ENCODE measurements at regions not wholly inside any gene's neighbourhood (a gene's known extent, or its start where the extent isn't known, plus 50 kb on each side); places are given as distances from the start of the nearest gene placed in this dataset.

DNA sequence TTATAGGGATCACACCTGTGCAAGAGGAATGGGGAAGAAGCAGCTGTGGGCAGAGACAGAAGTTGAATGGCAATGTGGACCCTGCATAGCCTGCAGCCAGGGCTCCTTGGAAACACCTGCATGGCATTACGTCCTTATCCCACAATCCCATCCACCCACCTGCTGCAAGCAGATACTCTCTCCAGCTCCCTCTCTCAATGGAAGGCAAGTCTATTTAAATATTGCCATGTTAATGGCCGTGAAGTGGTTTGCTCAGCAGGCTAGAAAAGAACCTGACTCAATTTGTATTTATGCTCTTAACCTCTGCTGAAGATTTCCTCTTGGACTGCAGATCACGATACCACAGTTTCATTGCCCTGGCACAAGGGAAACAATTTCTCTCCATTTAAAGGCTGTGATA lies 417.0 kb downstream of the TYW1 start:
- Histone ChIP-seq H3K9me3 (ENCODE audit: control insufficient read depth, insufficient read depth, low read length) (peaks cover 10% of the 10 kb centered on the region), H3K4me1 (ENCODE audit: control insufficient read depth, insufficient read depth, low read length) (no peaks in the 10 kb centered on the region)
- no peak for DNase-seq (ENCODE audit: low read depth, low spot score)

DNA sequence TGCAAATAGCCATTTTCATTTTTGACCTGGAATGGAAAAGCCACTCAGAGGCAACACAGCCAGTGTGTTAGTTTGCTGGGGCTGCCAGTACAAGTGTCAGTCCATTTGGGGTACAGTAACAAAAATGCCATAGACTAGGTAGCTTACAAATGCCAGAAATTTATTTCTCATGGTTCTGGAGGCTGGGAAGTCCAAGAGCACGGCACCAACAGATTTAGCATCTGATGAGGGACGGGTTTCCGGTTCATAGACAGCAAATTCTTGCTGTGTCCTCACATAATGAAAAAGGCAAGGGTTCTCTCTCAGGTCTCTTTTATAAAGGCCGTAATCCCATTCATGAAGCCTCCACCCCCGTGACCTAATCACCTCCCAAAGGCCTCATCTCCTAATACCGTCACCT lies 418.2 kb downstream of the TYW1 start:
- DNase-seq (ENCODE audit: low read depth, low spot score) = no peak
- Histone ChIP-seq H3K27me3 (ENCODE audit: control insufficient read depth, insufficient read depth, low read length) (no peaks in the 10 kb centered on the region), H3K27ac (ENCODE audit: low read length) (no peak overlapping the region), H3K4me3 (ENCODE audit: low read length) (no peak overlapping the region), H3K36me3 (ENCODE audit: control insufficient read depth, insufficient read depth, low read length) (no peaks in the 10 kb centered on the region), H3K4me1 (ENCODE audit: control insufficient read depth, insufficient read depth, low read length) (no peaks in the 10 kb centered on the region), H3K9me3 (ENCODE audit: control insufficient read depth, insufficient read depth, low read length) (peaks cover 8% of the 10 kb centered on the region)
- WGBS (ENCODE audit: insufficient coverage, insufficient read length) = no CpG with 5 or more reads among the region's 6 CpGs

More for the DNA sequence above, 417.0 kb downstream of the TYW1 start:
- WGBS (ENCODE audit: insufficient coverage, insufficient read length) = no CpG with 5 or more reads among the region's 3 CpGs
- no peaks in the 10 kb centered on the region for H3K27me3 ChIP-seq (ENCODE audit: control insufficient read depth, insufficient read depth, low read length)
- no peak overlapping the region for H3K27ac ChIP-seq (ENCODE audit: low read length)
- no peak overlapping the region for H3K4me3 ChIP-seq (ENCODE audit: low read length)
- no peaks in the 10 kb centered on the region for H3K36me3 ChIP-seq (ENCODE audit: control insufficient read depth, insufficient read depth, low read length)

DNA sequence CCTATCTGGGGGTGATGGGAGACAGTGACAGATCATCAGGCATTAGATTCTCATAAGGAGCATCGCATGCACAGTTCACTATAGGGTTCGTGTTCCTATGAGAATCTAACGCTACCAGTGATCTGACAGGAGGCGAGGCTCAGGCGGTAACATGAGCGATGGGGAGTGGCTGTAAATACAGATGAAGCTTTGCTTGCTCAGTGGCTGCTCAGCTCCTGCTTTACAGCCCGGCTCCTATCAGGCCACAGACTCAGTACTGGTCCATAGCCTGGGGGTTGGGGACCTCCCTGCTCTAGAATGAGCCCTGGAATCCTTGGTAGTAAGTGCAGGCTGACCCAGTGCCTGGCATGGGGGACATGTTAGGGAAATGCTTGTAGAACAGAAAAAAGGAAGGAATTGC lies 426.0 kb downstream of the TYW1 start:
- H3K4me3 ChIP-seq (ENCODE audit: low read length) = no peak overlapping the region
- no peaks in the 10 kb centered on the region for H3K36me3 ChIP-seq (ENCODE audit: control insufficient read depth, insufficient read depth, low read length)
- DNase-seq (ENCODE audit: low read depth, low spot score) = no peak
- H3K4me1 ChIP-seq (ENCODE audit: control insufficient read depth, insufficient read depth, low read length) = no peaks in the 10 kb centered on the region
- no CpG with 5 or more reads among the region's 7 CpGs for WGBS (ENCODE audit: insufficient coverage, insufficient read length)
- H3K27me3 ChIP-seq (ENCODE audit: control insufficient read depth, insufficient read depth, low read length) = no peaks in the 10 kb centered on the region
- H3K9me3 ChIP-seq (ENCODE audit: control insufficient read depth, insufficient read depth, low read length) = peaks cover 6% of the 10 kb centered on the region
- no peak overlapping the region for H3K27ac ChIP-seq (ENCODE audit: low read length)

DNA sequence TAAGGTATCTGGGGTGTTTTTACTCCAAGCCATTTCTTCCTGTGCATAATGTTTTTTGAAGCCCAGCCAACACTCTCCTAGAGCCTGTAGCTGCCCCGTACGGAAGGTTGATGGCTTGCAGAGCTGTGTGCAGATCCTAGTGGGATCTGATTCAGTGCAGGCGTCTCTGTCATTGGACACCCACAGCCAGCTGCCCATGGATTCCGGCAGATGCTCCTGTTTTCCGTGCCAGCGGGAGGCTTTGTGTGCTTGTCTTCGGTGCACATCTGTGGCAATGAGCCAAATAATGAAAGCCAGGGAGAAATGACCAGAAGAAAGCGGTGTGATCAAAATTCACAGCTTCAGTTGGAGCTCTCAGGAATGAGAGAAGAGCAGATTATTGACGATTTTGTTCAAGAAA lies 426.4 kb downstream of the TYW1 start:
- no peaks in the 10 kb centered on the region for H3K36me3 ChIP-seq (ENCODE audit: control insufficient read depth, insufficient read depth, low read length)
- WGBS (ENCODE audit: insufficient coverage, insufficient read length) = no CpG with 5 or more reads among the region's 9 CpGs
- no peaks in the 10 kb centered on the region for H3K27me3 ChIP-seq (ENCODE audit: control insufficient read depth, insufficient read depth, low read length)
- H3K4me1 ChIP-seq (ENCODE audit: control insufficient read depth, insufficient read depth, low read length) = no peaks in the 10 kb centered on the region
- peaks cover 6% of the 10 kb centered on the region for H3K9me3 ChIP-seq (ENCODE audit: control insufficient read depth, insufficient read depth, low read length)
- H3K27ac ChIP-seq (ENCODE audit: low read length) = no peak overlapping the region
- H3K4me3 ChIP-seq (ENCODE audit: low read length) = no peak overlapping the region
- DNase-seq (ENCODE audit: low read depth, low spot score) = no peak

DNA sequence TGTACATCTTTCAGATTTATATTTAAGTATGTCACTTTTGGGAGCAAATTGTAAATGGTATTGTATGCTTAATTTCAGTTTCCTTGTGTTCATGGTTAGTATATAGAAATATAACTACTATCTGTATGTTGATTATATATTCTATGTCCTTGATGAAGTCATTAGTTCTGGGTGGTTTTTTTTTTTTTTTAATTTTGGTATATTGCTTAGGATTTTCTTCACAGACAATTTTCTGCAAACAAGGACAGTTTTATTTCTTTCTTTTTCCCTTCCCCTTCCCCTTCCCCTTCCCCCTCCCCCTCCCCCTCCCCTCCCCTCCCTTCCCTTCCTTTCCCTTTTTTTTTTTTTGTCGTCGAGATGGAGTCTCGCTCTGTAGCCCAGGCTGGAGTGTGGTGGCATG lies 430.0 kb downstream of the TYW1 start:
- WGBS (ENCODE audit: insufficient coverage, insufficient read length) = no CpG with 5 or more reads among the region's 3 CpGs
- no peak overlapping the region for H3K27ac ChIP-seq (ENCODE audit: low read length)
- no peaks in the 10 kb centered on the region for H3K27me3 ChIP-seq (ENCODE audit: control insufficient read depth, insufficient read depth, low read length)
- no peak for DNase-seq (ENCODE audit: low read depth, low spot score)
- H3K4me3 ChIP-seq (ENCODE audit: low read length) = no peak overlapping the region
- H3K36me3 ChIP-seq (ENCODE audit: control insufficient read depth, insufficient read depth, low read length) = no peaks in the 10 kb centered on the region
- H3K9me3 ChIP-seq (ENCODE audit: control insufficient read depth, insufficient read depth, low read length) = peaks cover 6% of the 10 kb centered on the region
- H3K4me1 ChIP-seq (ENCODE audit: control insufficient read depth, insufficient read depth, low read length) = no peaks in the 10 kb centered on the region

DNA sequence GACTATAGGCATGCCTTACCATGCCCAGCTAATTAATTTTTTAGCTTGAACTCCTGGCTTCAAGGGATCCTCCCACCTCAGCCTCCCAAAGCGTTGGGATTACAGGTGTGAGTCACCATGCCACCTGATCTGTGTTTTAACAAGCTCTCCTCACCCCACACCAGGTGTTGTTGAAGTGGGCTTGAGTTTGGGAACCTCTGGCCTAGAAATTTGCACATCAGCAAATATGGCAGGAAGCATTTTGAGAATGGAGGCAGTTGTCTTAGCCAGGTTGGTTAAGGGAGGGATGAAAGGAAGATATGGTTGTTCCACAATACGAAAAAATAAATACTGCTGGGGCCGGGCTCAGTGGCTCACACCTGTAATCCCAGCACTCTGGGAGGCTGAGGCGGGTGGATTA lies 433.1 kb downstream of the TYW1 start:
- no peak overlapping the region for H3K4me3 ChIP-seq (ENCODE audit: low read length)
- no peak overlapping the region for H3K27ac ChIP-seq (ENCODE audit: low read length)
- WGBS (ENCODE audit: insufficient coverage, insufficient read length) = no CpG with 5 or more reads among the region's 4 CpGs
- DNase-seq (ENCODE audit: low read depth, low spot score) = no peak
- peaks cover 4% of the 10 kb centered on the region for H3K9me3 ChIP-seq (ENCODE audit: control insufficient read depth, insufficient read depth, low read length)
- no peaks in the 10 kb centered on the region for H3K36me3 ChIP-seq (ENCODE audit: control insufficient read depth, insufficient read depth, low read length)
- H3K4me1 ChIP-seq (ENCODE audit: control insufficient read depth, insufficient read depth, low read length) = no peaks in the 10 kb centered on the region
- H3K27me3 ChIP-seq (ENCODE audit: control insufficient read depth, insufficient read depth, low read length) = no peaks in the 10 kb centered on the region

DNA sequence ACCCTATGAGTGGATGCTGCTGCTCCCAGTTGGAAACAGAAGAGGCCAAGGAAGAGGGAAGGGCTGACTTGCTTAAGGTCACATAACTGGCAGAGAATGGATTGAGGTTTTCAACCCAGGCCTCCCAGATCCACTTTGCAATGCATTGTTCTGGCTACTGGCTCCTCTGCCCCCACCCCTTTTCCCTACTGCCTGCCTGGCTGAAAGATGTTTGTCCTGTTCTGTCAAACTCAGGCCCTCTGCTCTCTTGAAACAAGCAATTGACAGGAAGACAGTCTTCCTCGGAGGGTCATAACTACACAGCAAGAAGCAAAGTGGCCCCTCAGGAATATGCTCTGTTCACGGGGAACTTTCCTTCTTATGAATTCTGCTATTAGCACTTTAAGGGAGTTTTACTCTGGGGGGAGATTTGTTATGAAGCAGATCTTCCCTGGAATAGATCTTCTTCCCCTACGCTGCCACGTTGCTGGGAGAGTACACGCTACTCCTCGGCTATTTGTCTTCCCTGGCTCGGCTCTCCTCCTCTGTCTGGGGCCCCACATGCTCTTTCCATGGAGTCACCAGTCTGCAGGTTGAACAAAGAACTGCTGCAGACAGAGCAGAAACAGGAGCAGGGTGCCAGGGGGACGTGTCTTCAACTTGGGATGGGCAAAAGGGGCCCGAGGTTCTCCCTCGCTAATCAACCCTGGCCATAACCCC lies 436.1 kb downstream of the TYW1 start:
- Histone ChIP-seq H3K36me3 (ENCODE audit: control insufficient read depth, insufficient read depth, low read length) (no peaks in the 10 kb centered on the region), H3K9me3 (ENCODE audit: control insufficient read depth, insufficient read depth, low read length) (peaks cover 10% of the 10 kb centered on the region), H3K27ac (ENCODE audit: low read length) (no peak overlapping the region), H3K4me3 (ENCODE audit: low read length) (no peak overlapping the region), H3K4me1 (ENCODE audit: control insufficient read depth, insufficient read depth, low read length) (no peaks in the 10 kb centered on the region), H3K27me3 (ENCODE audit: control insufficient read depth, insufficient read depth, low read length) (no peaks in the 10 kb centered on the region)
- DNase-seq (ENCODE audit: low read depth, low spot score) = no peak
- no CpG with 5 or more reads among the region's 10 CpGs for WGBS (ENCODE audit: insufficient coverage, insufficient read length)

DNA sequence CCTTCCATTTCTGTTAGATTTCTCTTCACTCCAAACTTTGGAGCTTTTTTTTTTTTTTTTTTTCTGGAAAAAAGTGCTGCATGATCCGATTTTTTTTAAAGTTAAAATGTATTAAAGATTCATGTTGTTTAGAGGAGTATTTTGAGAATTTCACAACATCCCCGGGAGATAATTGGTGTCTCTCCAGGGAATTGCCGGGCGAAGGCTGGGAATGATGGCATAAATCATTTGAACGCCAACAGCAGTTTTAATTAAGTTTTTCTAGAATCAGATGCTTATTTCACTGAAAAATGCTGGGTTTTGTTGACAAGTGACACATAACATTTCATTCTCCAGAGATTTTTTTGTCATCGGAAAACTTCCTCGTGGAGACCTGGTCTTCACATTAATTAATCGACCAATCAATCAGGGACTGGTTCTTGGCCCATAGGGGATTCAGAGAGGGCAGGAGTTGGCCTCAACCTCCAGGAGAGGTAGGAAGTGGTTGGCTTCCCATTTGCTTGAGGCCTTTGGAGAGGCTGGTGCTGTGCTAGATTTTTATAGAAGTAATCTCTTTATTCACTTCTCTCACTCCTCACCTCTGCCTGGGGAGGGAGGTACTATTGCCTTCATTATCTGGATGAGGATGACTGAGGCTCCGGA lies 439.4 kb downstream of the TYW1 start:
- no peak overlapping the region for H3K4me3 ChIP-seq (ENCODE audit: low read length)
- WGBS (ENCODE audit: insufficient coverage, insufficient read length) = no CpG with 5 or more reads among the region's 9 CpGs
- no peaks in the 10 kb centered on the region for H3K36me3 ChIP-seq (ENCODE audit: control insufficient read depth, insufficient read depth, low read length)
- no peak for DNase-seq (ENCODE audit: low read depth, low spot score)
- H3K27ac ChIP-seq (ENCODE audit: low read length) = no peak overlapping the region
- H3K9me3 ChIP-seq (ENCODE audit: control insufficient read depth, insufficient read depth, low read length) = peaks cover 12% of the 10 kb centered on the region
- no peaks in the 10 kb centered on the region for H3K4me1 ChIP-seq (ENCODE audit: control insufficient read depth, insufficient read depth, low read length)
- no peaks in the 10 kb centered on the region for H3K27me3 ChIP-seq (ENCODE audit: control insufficient read depth, insufficient read depth, low read length)

DNA sequence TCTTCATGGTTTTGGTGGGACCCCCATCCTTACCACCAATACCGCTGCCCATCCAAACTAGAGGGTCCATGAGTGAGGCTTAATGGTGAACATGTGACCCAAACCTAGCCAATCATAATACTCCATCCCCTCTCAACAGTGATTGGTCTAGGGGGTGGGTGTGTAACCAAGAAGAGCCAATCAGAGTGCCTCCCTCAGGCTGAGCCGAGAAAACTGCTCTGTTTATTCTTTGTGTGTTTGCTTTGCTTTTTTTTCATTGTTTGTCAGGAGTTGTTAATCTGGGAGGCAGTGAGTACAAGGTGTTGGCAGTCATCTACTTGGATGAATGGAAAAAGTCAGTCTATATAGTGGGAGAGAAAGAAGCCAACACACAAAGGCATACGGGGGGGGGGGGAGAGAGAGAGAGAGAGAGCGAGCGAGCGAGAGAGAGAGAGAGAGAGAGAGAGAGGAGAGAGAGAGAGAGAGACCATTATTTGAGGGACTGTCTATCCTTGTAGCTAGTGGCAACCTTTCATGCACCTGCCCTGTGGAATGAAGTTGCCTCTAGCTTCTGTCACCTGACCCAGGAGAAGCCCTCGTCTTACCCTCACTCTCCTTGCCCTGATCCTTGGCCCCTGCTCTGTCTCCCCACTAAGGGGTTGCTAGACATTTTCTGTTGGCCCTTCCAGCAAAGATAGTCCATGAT lies 441.7 kb downstream of the TYW1 start:
- H3K4me3 ChIP-seq (ENCODE audit: low read length) = no peak overlapping the region
- H3K27me3 ChIP-seq (ENCODE audit: control insufficient read depth, insufficient read depth, low read length) = no peaks in the 10 kb centered on the region
- no peaks in the 10 kb centered on the region for H3K36me3 ChIP-seq (ENCODE audit: control insufficient read depth, insufficient read depth, low read length)
- no peak overlapping the region for H3K27ac ChIP-seq (ENCODE audit: low read length)
- no peaks in the 10 kb centered on the region for H3K4me1 ChIP-seq (ENCODE audit: control insufficient read depth, insufficient read depth, low read length)
- WGBS (ENCODE audit: insufficient coverage, insufficient read length) = no CpG with 5 or more reads among the region's 7 CpGs
- no peak for DNase-seq (ENCODE audit: low read depth, low spot score)
- peaks cover 12% of the 10 kb centered on the region for H3K9me3 ChIP-seq (ENCODE audit: control insufficient read depth, insufficient read depth, low read length)

DNA sequence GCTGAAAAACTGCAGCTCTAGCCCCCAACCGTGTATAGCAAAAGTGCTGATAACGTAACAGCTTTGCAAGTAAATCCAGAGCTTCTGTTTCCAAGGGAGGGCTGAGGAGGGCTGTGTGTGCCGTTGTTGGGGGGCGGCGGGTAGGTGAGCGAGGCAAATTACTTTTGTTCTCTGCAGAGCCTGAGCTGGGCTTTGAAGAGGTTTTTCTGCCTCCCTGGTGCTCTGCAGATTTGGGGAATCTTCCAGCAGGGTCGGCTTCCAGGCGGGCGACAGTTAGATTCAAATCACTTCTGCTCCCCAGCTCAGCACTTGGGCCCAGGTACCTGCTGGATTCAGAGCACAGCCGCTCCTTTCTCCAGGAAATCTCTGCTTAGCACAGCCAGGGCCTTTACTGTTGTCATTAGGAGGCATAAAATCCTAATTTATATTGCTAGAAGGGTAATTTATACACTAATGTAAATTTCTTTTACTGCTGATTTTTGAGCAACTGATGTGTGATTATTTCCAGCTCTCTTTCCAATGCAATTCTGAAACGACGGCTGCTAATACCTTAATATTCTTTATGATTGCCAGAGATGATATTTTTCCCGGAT lies 442.4 kb downstream of the TYW1 start:
- Histone ChIP-seq H3K4me1 (ENCODE audit: control insufficient read depth, insufficient read depth, low read length) (no peaks in the 10 kb centered on the region), H3K4me3 (ENCODE audit: low read length) (no peak overlapping the region), H3K27me3 (ENCODE audit: control insufficient read depth, insufficient read depth, low read length) (no peaks in the 10 kb centered on the region), H3K9me3 (ENCODE audit: control insufficient read depth, insufficient read depth, low read length) (peaks cover 9% of the 10 kb centered on the region), H3K27ac (ENCODE audit: low read length) (no peak overlapping the region), H3K36me3 (ENCODE audit: control insufficient read depth, insufficient read depth, low read length) (no peaks in the 10 kb centered on the region)
- WGBS (ENCODE audit: insufficient coverage, insufficient read length) = no CpG with 5 or more reads among the region's 13 CpGs
- DNase-seq (ENCODE audit: low read depth, low spot score) = no peak

Measured in iPS DF 6.9 (cell line).